Mesenchymal stem cell (in vitro differentiated cells and primary cell): ENCODE measurements at regions not wholly inside any gene's neighbourhood (a gene's known extent, or its start where the extent isn't known, plus 50 kb on each side); places are given as distances from the start of the nearest gene placed in this dataset.

Source experiments
- DNase-seq: peaks from one replicate; pipeline ENCODE4 v3.0.0-alpha.2; 2013
- H2AFZ ChIP-seq: one replicate; pipeline ENCODE4 v1.6.1; 2013; ENCODE audit warnings: low read depth, mild to moderate bottlenecking, control low read depth, inconsistent platforms, low read length, moderate library complexity
- H2AK5ac ChIP-seq: 2 replicates; pipeline ENCODE4 v1.6.1; 2013; ENCODE audit warnings: low read length, moderate library complexity, mild to moderate bottlenecking, inconsistent platforms; ENCODE audit not compliant: severe bottlenecking
- H2BK120ac ChIP-seq: one replicate; pipeline ENCODE4 v1.6.1; 2013; ENCODE audit warnings: low read depth, mild to moderate bottlenecking, inconsistent platforms, low read length, moderate library complexity
- H2BK12ac ChIP-seq, 2 experiments: one replicate each; pipeline ENCODE4 v1.6.1; 2013; ENCODE audit warnings: inconsistent platforms in 2 of 2, low read length in 2 of 2, mild to moderate bottlenecking in 2 of 2, moderate library complexity in 2 of 2, control low read depth in 1 of 2
- H2BK15ac ChIP-seq: one replicate; pipeline ENCODE4 v1.6.1; 2013; ENCODE audit warnings: mild to moderate bottlenecking, low read depth, inconsistent platforms; ENCODE audit not compliant: poor library complexity, severe bottlenecking
- H2BK5ac ChIP-seq: 2 replicates; pipeline ENCODE4 v1.6.1; 2013; ENCODE audit warnings: low read depth, mild to moderate bottlenecking, low read length, control low read depth, inconsistent platforms; ENCODE audit not compliant: poor library complexity, severe bottlenecking
- H3K14ac ChIP-seq, 2 experiments: one replicate each; pipeline ENCODE4 v1.6.1; 2013; ENCODE audit warnings: inconsistent platforms in 2 of 2, low read length in 2 of 2, control low read depth in 1 of 2, mild to moderate bottlenecking in 1 of 2, moderate library complexity in 1 of 2
- H3K18ac ChIP-seq, 2 experiments: one replicate each; pipeline ENCODE4 v1.6.1; 2013; ENCODE audit warnings: inconsistent platforms in 2 of 2, low read length in 2 of 2, control low read depth in 1 of 2, low read depth in 1 of 2, mild to moderate bottlenecking in 1 of 2
- H3K23ac ChIP-seq, 2 experiments: one replicate each; pipeline ENCODE4 v1.6.1; 2013; ENCODE audit warnings: inconsistent platforms in 2 of 2, low read length in 2 of 2, mild to moderate bottlenecking in 2 of 2, moderate library complexity in 2 of 2, control low read depth in 1 of 2
- H3K27ac ChIP-seq: 2 replicates; pipeline ENCODE4 v1.5.1; 2013; ENCODE audit warnings: mild to moderate bottlenecking, moderate library complexity, low read length, control low read depth, inconsistent platforms; ENCODE audit not compliant: poor library complexity, severe bottlenecking
- H3K27me3 ChIP-seq, 2 experiments: 2 replicates each; pipeline versions ENCODE4 v1.6.1 to v1.7.0; 2013; ENCODE audit warnings: low read length in 2 of 2, mild to moderate bottlenecking in 2 of 2, moderate library complexity in 2 of 2, control low read depth in 1 of 2, inconsistent platforms in 1 of 2; ENCODE audit not compliant: control insufficient read depth in 1 of 2, insufficient read depth in 1 of 2
- H3K36me3 ChIP-seq, 2 experiments: 2 replicates each; pipeline versions ENCODE4 v1.6.1 to v1.7.0; 2013; ENCODE audit warnings: low read length in 2 of 2, control low read depth in 1 of 2, inconsistent platforms in 1 of 2, low read depth in 1 of 2, mild to moderate bottlenecking in 1 of 2; ENCODE audit not compliant: insufficient read depth in 2 of 2, control insufficient read depth in 1 of 2
- H3K4ac ChIP-seq, 2 experiments: one replicate each; pipeline ENCODE4 v1.6.1; 2013; ENCODE audit warnings: inconsistent platforms in 2 of 2, low read length in 2 of 2, mild to moderate bottlenecking in 2 of 2, moderate library complexity in 2 of 2, control low read depth in 1 of 2, low read depth in 1 of 2
- H3K4me1 ChIP-seq: 2 replicates; pipeline ENCODE4 v1.6.1; 2013; ENCODE audit warnings: low read depth, low read length, control low read depth; ENCODE audit not compliant: control insufficient read depth, insufficient read depth
- H3K4me2 ChIP-seq: 2 replicates; pipeline ENCODE4 v1.6.1; 2013; ENCODE audit warnings: low read length, mild to moderate bottlenecking, inconsistent platforms; ENCODE audit not compliant: poor library complexity, severe bottlenecking
- H3K4me3 ChIP-seq, 2 experiments: 2 replicates each; pipeline versions ENCODE4 v1.5.1 to v1.7.0; 2013; ENCODE audit warnings: low read length in 2 of 2, mild to moderate bottlenecking in 2 of 2, control low read depth in 1 of 2, low read depth in 1 of 2; ENCODE audit not compliant: insufficient read depth in 1 of 2
- H3K79me1 ChIP-seq: replicated peaks from 2 replicates; pipeline ENCODE4 v1.6.1; 2013; ENCODE audit warnings: mild to moderate bottlenecking, control low read depth, low read length, inconsistent platforms; ENCODE audit not compliant: poor library complexity, severe bottlenecking
- H3K9ac ChIP-seq: 2 replicates; pipeline ENCODE4 v1.7.0; 2013; ENCODE audit warnings: mild to moderate bottlenecking, low read length, moderate library complexity
- H3K9me3 ChIP-seq: 2 replicates; pipeline ENCODE4 v1.7.0; 2013; ENCODE audit warnings: mild to moderate bottlenecking, low read length; ENCODE audit not compliant: control insufficient read depth
- H4K8ac ChIP-seq: one replicate; pipeline ENCODE4 v1.6.1; 2013; ENCODE audit warnings: inconsistent platforms, mild to moderate bottlenecking, low read length, moderate library complexity
- H4K91ac ChIP-seq: one replicate; pipeline ENCODE4 v1.6.1; 2013; ENCODE audit warnings: mild to moderate bottlenecking, low read length, inconsistent platforms
- WGBS: methylation state at CpG from one replicate; pipeline ENCODE4 v1.1.7; 2013; ENCODE audit warnings: mixed read lengths; 5-methylcytosine and 5-hydroxymethylcytosine counted together

- Histone ChIP-seq H2BK5ac (no peak overlapping the region), H3K36me3 (no peaks in the 10 kb centered on the region), H3K27me3 (no peaks in the 10 kb centered on the region), H3K18ac (no peak overlapping the region), H3K9ac (no peak overlapping the region), H2BK15ac (no peak overlapping the region), H3K4ac (no peak overlapping the region), H2AFZ (no peak overlapping the region), H3K79me1 (no peaks in the 10 kb centered on the region), H4K8ac (no peak overlapping the region), H3K4me2 (no peak overlapping the region), H3K14ac (no peak overlapping the region), H3K4me1 (no peaks in the 10 kb centered on the region), H3K9me3 (no peaks in the 10 kb centered on the region), H3K23ac (no peak overlapping the region), H2BK12ac (no peak overlapping the region), H2AK5ac (no peak overlapping the region), H3K27ac (no peak overlapping the region), H3K4me3 (no peak overlapping the region), H2BK120ac (no peak overlapping the region), H4K91ac (no peak overlapping the region)
- DNase-seq, result no peak
- WGBS, result no CpG with 5 or more reads among the region's 1 CpG
Measured at GRCh38 chr2:212894026-212894425, 257.4 kb downstream of the IKZF2 start.

- H2BK15ac ChIP-seq, result no peak overlapping the region
- no peak overlapping the region for H2BK5ac ChIP-seq
- H3K4me1 ChIP-seq, result no peaks in the 10 kb centered on the region
- no peak overlapping the region for H2AFZ ChIP-seq
- no peak overlapping the region for H4K91ac ChIP-seq
- no peak overlapping the region for H2AK5ac ChIP-seq
- H3K9me3 ChIP-seq, result no peaks in the 10 kb centered on the region
- H3K4me2 ChIP-seq, result no peak overlapping the region
- no peak overlapping the region for H2BK120ac ChIP-seq
- no peaks in the 10 kb centered on the region for H3K79me1 ChIP-seq
- H4K8ac ChIP-seq, result no peak overlapping the region
- no peaks in the 10 kb centered on the region for H3K36me3 ChIP-seq
- no peak for DNase-seq
- WGBS, result 14% methylated on average over 1 of the region's 3 CpGs
- H3K18ac ChIP-seq, result no peak overlapping the region
- no peaks in the 10 kb centered on the region for H3K27me3 ChIP-seq
- H3K27ac ChIP-seq, result no peak overlapping the region
- no peak overlapping the region for H3K14ac ChIP-seq
- no peak overlapping the region for H3K4me3 ChIP-seq
- H3K4ac ChIP-seq, result no peak overlapping the region
- no peak overlapping the region for H2BK12ac ChIP-seq
- H3K23ac ChIP-seq, result no peak overlapping the region
- H3K9ac ChIP-seq, result peak overlapping the region; percentile 14
Measured at GRCh38 chr2:212893216-212893615, 258.2 kb downstream of the IKZF2 start.

GRCh38 chr2:212892193-212892592 is 259.2 kb downstream of the IKZF2 start:
- peak; percentile 32 for DNase-seq
- Histone ChIP-seq H3K27me3 (no peaks in the 10 kb centered on the region), H2BK5ac (no peak overlapping the region), H3K23ac (no peak overlapping the region), H3K4ac (no peak overlapping the region), H2BK15ac (no peak overlapping the region), H3K4me1 (no peaks in the 10 kb centered on the region), H3K4me2 (no peak overlapping the region), H2BK12ac (no peak overlapping the region), H4K8ac (no peak overlapping the region), H3K36me3 (no peaks in the 10 kb centered on the region), H3K79me1 (no peaks in the 10 kb centered on the region), H3K14ac (no peak overlapping the region), H3K18ac (no peak overlapping the region), H4K91ac (no peak overlapping the region), H2BK120ac (no peak overlapping the region), H2AK5ac (no peak overlapping the region), H3K9ac (no peak overlapping the region), H2AFZ (no peak overlapping the region), H3K4me3 (no peak overlapping the region), H3K9me3 (no peaks in the 10 kb centered on the region), H3K27ac (no peak overlapping the region)
- WGBS, result 72% methylated on average over 3 of the region's 3 CpGs

GRCh38 chr2:212891580-212891979 is 259.8 kb downstream of the IKZF2 start:
- H3K9ac ChIP-seq, result no peak overlapping the region
- no peak overlapping the region for H3K14ac ChIP-seq
- no peak overlapping the region for H3K4me2 ChIP-seq
- no peak overlapping the region for H4K91ac ChIP-seq
- H3K36me3 ChIP-seq, result no peaks in the 10 kb centered on the region
- H3K4ac ChIP-seq, result no peak overlapping the region
- H2AK5ac ChIP-seq, result no peak overlapping the region
- H3K4me1 ChIP-seq, result no peaks in the 10 kb centered on the region
- no peak overlapping the region for H3K27ac ChIP-seq
- H3K18ac ChIP-seq, result no peak overlapping the region
- no peak overlapping the region for H4K8ac ChIP-seq
- H2BK12ac ChIP-seq, result no peak overlapping the region
- H3K23ac ChIP-seq, result no peak overlapping the region
- DNase-seq, result no peak
- H2BK15ac ChIP-seq, result no peak overlapping the region
- H3K4me3 ChIP-seq, result no peak overlapping the region
- H2AFZ ChIP-seq, result no peak overlapping the region
- H3K27me3 ChIP-seq, result no peaks in the 10 kb centered on the region
- no peaks in the 10 kb centered on the region for H3K79me1 ChIP-seq
- H3K9me3 ChIP-seq, result peaks cover 3% of the 10 kb centered on the region
- no peak overlapping the region for H2BK5ac ChIP-seq
- H2BK120ac ChIP-seq, result no peak overlapping the region
- 66% methylated on average over 1 of the region's 2 CpGs for WGBS
